ENCODE measurements at regions not wholly inside any gene's neighbourhood (a gene's known extent, or its start where the extent isn't known, plus 50 kb on each side); places are given as distances from the start of the nearest gene placed in this dataset.

DNA sequence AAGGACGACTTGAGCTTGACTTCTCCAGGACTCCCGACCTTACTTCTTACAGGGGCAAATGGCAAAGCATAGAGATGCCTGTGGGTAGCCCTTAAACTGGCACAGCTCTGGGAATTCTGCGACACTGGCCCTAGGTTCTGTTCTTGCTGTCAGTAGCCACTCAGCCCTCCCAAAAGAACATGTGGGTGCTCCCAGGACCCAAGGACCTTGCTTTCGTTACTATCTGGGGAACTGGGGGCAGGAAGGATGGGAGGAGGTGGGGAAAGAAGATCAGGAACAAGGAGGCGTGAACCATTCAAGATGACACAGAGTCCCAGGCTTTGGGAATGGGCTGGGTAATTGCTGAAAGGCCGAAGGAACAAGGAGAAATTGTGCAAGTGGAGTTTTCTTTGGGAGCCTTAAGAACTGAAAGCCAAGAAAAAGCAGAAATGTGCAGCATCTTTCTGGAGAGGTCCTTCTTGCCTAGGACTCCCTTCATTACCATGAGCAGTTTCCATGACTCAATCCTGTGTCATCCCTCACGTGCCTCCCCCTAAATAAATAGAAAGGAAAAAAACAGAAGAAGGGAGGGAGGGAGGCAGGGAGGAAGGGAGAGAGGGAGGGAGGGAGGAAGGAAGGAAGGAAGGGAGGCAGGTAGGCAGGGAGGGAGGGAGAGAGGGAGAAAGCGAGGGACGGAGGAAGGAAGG lies 284.6 kb upstream of the FOXQ1 start:
- DNase-seq = no peak

- DNase-seq = no peak
These were observed 286.1 kb upstream of the FOXQ1 start for GRCh38 chr6:1025821-1026220.

GRCh38 chr6:1024587-1024986 lies 287.3 kb upstream of the FOXQ1 start:
- DNase-seq = no peak

DNA sequence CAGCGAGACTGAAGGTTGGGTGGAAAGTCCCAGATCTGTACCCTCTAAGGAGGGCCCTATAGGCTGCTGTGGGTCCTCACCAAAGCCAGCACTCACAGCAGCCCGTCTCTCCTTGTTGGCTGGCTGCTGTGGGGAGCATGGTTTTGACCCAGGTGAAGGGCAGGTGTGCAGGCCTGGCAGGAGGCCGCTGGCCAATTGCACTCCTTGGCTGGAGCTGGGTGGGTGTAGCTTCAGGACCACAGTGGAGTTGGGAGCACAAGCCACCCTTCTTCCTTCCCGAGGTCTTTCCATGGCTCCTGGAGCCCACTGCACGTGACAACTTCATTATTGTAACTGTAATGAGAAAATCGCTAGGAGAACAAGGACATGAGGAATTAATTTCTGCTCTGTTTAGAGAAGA lies 287.7 kb upstream of the FOXQ1 start:
- DNase-seq = no peak

DNA sequence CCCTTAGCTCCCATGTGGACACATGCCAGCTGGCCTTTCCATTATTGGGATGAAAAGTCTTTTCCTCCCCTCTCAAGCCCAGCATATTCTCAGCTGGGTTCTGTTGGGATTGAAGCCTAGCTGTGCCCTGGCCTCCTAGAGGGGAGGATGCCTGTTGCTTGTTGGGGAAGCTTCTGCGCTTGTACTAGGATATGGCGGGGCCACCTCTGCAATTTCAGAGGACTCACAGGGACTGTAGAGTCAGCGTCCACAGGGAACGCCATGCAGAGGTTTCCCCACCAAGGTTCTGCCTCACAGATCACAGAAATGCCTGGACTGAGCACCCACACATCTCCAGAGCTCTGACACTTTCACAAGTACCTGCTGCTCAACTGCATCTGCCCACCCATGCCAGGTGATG lies 288.7 kb upstream of the FOXQ1 start:
- no peak for DNase-seq

DNA sequence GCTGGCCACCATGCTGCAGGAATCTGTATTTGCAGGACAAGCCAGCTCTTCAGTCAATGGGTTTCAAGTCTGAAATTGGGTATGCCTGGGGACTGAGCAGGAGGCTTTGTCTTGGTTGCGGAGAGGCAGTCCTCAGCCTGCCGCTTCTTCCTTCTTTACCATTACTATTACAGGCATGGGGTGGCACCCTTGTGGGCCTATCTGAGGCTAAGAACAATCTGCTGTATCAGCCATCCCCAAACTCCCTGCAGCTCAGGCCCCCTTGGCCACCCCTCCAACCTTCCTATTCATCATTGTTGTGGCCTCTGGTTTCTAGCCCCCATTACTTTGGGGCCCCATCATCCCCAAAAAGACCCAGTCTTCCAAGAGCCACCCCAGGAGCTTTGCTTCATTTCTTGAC lies 289.2 kb upstream of the FOXQ1 start:
- no peak for DNase-seq

- no peak for DNase-seq
These were observed 291.1 kb upstream of the FOXQ1 start for GRCh38 chr6:1020837-1021236.

- no peak for DNase-seq
These were observed 291.8 kb upstream of the FOXQ1 start for GRCh38 chr6:1020133-1020532.

GRCh38 chr6:1018041-1018440 lies 293.9 kb upstream of the FOXQ1 start:
- DNase-seq = no peak

DNA sequence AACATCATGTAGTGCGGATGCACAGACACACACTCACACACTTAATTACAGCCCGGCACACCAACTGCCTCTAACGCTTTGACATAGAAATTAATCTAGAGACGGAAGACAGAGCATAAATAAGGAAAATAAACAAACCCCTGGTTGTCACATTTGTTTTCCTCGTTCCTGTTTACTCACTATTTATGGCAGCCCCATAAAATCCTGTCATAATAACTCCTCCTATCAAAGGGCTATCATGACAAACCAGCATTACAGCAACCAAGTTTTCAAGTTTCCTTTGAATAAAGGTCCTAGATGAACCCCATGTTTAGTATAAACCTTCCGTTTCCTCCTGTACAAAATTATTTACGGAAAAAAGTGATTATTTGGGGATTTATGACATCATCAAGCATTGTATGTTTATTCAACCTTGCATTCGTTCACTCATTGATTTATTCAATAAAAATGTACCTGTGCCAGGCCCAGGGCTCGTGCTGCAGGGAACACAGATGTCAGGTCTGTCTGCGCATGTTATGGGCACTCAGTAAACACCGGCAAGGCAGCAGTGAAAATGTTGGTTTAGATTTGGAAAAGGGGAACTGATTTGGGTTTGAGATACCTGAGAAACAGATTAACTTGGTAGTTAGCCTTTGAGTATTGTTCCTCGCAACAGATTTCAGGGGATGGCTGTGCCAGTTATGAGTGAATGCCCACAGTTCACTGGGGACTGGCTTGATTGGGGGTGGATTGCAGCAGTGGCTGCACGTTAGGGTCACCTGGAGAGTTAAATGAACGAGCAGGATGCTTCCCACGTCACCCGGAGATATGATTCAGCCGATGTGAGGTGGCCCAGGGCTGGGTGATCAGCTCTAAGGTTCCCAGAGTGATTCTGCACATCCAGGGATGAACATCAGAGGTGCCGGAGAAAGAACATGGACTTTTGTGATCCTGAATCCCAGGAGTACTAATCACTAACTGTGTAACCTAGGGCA lies 295.3 kb upstream of the FOXQ1 start:
- DNase-seq = no peak

DNA sequence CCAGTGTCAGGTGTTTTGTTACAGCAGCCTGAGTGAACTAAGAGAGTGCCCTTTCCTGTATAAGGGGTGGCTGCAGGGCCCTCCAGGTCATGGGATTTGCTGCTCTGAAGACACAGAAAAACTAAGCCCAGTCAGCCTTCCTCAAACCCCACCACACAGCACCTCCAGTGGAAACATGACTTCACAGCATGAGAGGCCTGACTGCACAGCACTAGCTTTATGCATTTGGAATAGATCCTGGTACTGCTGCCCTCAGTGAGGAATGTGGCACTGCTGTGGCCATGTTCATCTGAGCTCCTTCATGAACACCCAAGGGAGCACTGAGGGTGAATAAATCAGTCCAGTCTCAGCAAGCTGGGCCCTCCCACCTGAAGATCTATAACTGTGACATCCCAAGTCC lies 296.1 kb upstream of the FOXQ1 start:
- DNase-seq = no peak

DNA sequence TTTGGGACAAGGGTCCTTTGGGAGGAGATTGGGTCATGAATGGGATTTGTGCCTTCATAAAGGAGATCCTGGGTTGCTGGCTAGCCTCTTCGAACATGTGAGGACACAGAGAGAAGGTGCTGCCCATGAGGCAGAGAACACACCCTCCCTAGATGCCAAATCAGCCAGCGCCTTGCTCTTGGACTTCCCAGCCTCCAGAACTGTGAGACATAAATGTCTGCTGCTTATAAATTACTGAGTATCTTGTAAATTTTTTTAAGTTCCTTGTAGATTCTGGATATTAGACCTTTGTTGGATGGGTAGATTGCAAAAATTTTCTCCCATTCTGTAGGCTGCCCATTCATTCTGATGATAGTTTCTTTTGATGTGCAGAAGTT lies 297.5 kb upstream of the FOXQ1 start:
- no peak for DNase-seq

DNA sequence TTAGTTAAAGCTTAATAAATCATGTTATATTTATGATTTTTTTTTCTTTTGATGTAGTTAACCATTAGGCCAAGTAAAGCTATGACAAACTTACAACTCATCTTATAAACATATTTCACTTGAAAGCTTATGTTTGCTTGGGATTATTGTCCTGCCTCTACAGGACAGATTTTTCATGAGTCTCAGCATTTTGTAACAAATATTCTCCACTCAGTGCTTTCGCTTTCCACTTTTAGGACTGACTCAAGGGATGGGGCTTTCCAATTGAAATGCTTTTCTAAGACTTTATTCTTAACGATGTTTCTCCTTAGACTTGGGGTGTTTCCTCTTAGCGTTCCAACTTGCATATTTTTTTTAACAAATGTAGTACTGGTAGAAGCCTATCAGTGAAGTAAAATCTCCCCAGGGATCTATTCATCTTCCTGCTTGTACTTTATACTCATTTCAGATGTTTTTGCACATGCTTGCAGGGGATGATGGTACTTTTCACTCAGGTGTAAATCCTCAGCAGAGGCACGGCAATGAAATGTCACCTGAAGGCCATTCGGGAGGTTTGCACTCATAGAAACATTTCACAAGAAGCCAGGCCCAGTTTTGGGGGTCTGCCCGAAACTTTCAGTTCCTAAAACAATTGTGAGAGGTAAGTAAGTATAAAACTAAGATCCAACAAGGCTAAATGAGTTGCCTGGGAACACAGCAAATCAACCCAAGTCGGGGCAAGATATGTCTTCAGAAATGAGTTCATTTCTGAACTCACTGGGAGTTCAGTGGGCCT lies 298.1 kb upstream of the FOXQ1 start:
- no peak for DNase-seq

- no peak for DNase-seq
These were observed 302.8 kb upstream of the FOXQ1 start for GRCh38 chr6:1009103-1009502.

GRCh38 chr6:1007159-1007558 lies 304.7 kb upstream of the FOXQ1 start:
- no peak for DNase-seq

GRCh38 chr6:1004885-1005630 lies 306.8 kb upstream of the FOXQ1 start:
- no peak for DNase-seq

- no peak for DNase-seq
These were observed 308.3 kb upstream of the FOXQ1 start for GRCh38 chr6:1003394-1004160.

DNA sequence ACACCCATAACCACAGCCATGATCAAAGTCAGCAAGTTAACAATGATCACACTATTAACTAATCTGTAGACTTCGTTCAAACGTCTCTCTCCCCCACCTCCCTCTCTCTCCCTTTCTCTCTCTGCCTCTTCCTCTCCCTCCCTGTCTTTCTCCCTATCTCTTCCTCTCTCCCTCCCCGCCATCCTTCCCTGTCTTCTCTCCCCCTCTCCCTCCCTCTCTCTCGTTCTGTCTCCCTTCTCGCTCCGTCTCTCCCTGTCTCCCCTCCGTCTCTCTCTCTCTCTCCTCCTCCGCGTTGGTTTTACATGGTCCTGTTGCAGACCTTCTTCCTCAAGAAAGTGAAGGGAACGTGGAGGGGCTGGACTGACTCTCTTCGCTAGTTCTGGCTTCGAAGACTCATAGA lies 308.9 kb upstream of the FOXQ1 start:
- no peak for DNase-seq

DNA sequence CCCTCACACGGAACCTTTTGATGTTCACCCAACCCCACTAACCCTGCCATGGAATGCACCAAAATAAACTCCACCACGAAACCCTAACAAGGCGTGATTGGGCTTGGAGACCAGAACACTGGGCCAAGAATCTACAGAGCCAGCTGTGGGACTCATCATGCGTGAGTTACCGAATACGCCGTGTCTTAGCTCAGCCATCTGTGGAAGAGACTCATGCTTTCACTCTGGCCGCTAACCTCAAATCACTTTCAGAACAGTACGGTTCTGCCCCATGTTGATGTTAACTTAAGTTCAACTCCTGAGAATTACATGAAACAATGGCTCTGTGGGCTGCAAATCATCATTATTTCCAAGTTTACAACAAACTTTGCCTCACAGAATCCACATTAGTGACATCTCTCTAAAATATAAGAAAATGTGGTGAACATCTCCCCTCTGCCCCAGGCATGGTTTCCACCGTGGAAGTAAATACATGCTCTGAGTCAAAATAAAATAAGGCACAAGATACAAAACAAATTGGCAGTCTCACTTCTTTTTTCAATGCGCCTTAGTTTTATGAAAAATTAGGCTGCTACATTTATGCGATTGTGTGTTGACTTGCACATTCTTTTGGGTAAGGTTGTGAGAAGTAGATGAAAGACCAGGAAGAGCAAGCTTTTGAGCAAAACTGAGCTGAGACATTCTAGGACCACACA lies 308.9 kb upstream of the EXOC2 start:
- DNase-seq = no peak

DNA sequence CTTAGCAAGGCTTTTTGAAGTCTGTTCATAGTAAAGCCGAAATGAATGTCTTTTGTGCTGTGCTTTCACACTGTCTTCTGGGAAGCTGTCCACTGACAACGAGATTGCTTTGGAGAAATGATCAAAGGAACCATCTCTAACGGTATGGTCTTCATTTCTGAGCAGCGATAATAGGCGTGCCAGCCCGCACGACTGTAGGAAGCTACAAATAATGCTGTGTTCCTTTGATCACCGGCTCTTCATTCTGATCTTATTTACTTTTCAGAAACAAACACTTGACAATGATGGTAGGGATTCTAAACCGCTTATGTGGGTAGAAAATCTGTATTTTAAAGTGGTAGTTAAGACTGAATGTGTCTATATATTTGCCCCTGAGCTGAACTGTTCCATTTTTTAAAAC lies 306.6 kb upstream of the EXOC2 start:
- no peak for DNase-seq

- no peak for DNase-seq
These were observed 305.6 kb upstream of the EXOC2 start for GRCh38 chr6:998551-998950.
